Body of pancreas (tissue), 4 donors: ENCODE measurements at regions not wholly inside any gene's neighbourhood (a gene's known extent, or its start where the extent isn't known, plus 50 kb on each side); places are given as distances from the start of the nearest gene placed in this dataset.
"Not testable (repeated sequence)": the region's sequence is repeated elsewhere in the genome, so short reads cannot be mapped to it uniquely, and the experiment has no call there.

Source experiments
- ATAC-seq: fragments of 150-250 bp; one replicate; pipeline ENCODE4 v1.9.1; 2016
- DNase-seq, 4 donors: peaks; one replicate each; pipeline ENCODE4 v3.0.0-alpha.2; 2019
- H3K27ac ChIP-seq, 4 donors: fragments of 200-600 bp; sonication (generic); 1 replicate in 3 of 4; 2 replicates in 1 of 4; pipeline versions ENCODE4 v1.5.1 to v1.6.1; 2016 to 2019; ENCODE audit warnings: mild to moderate bottlenecking in 1 of 4, mixed read lengths in 1 of 4, moderate library complexity in 1 of 4
- H3K27me3 ChIP-seq, 2 donors: fragments of 200-600 bp; sonication (generic); one replicate each; pipeline ENCODE4 v1.6.0; 2016; ENCODE audit warnings: mild to moderate bottlenecking in 1 of 2
- H3K36me3 ChIP-seq, 2 donors: fragments of 200-600 bp; sonication (generic); replicated peaks in 1 of 2; 2 replicates each; pipeline ENCODE4 v1.5.1; 2016; ENCODE audit warnings: low read depth in 2 of 2; ENCODE audit not compliant: insufficient read depth in 1 of 2
- H3K4me1 ChIP-seq: fragments of 200-600 bp; sonication (generic); one replicate; pipeline ENCODE4 v1.6.0; 2016
- H3K4me3 ChIP-seq, 2 donors: fragments of 200-600 bp; sonication (generic); 1 replicate in 1 of 2; 2 replicates in 1 of 2; pipeline ENCODE4 v1.5.1; 2016 to 2019
- H3K9me3 ChIP-seq, 3 donors: fragments of 200-600 bp; sonication (generic); 1 replicate in 2 of 3; 2 replicates in 1 of 3; pipeline ENCODE4 v1.5.1; 2016
- CTCF ChIP-seq, 7 experiments: fragments of 450-650 bp in 4 of 7; fragments of 200-600 bp in 3 of 7; sonication (generic) in 3 of 7; IDR thresholded peaks; one replicate each; pipeline ENCODE4 v1.5.1; 2016 to 2019; ENCODE audit warnings: antibody characterized with exemption in 7 of 7
- POLR2A ChIP-seq, 3 donors: fragments of 450-650 bp; IDR thresholded peaks; one replicate each; pipeline ENCODE4 v1.6.1; 2016; ENCODE audit warnings: antibody characterized with exemption in 3 of 3, mild to moderate bottlenecking in 2 of 3
- WGBS, 2 donors: methylation state at CpG; one replicate each; pipeline ENCODE4 v1.1.5; 2017; 5-methylcytosine and 5-hydroxymethylcytosine counted together
- intact Hi-C: fragments of 100-400 bp; cut with DNase I; formaldehyde crosslinking; loops from one replicate; pipeline ENCODE4 v1.15.1; 2023

GRCh38 chr10:109616359-109616980, 306.8 kb downstream of the XPNPEP1 start:
- Histone ChIP-seq H3K27ac (no peak overlapping the region), H3K4me3 (no peak overlapping the region), H3K9me3 (peaks cover 0 to 4% (median 0%) of the 10 kb centered on the region in 3 donors), H3K36me3 (no peaks in the 10 kb centered on the region), H3K4me1 (peaks cover 22% of the 10 kb centered on the region), H3K27me3 (no peaks in the 10 kb centered on the region)
- 72 to 83% methylated on average over 3 of the region's 3 CpGs for WGBS, 2 donors
- intact Hi-C loops = no loop called here
- ATAC-seq (no peak), DNase-seq (no peak)
- no peak for TF ChIP-seq CTCF (IDR thresholded peaks at IDR 0.05)
- no peak for TF ChIP-seq POLR2A (IDR thresholded peaks at IDR 0.05)

- ATAC-seq, H3K27ac ChIP-seq, H3K4me1 ChIP-seq, H3K36me3 ChIP-seq, intact Hi-C loops, H3K4me3 ChIP-seq, DNase-seq, H3K27me3 ChIP-seq, H3K9me3 ChIP-seq: not testable (repeated sequence)
- WGBS, 2 donors = 71 to 84% methylated on average over 1 of the region's 1 CpG
Measured at GRCh38 chr10:109595356-109595755, 328.0 kb downstream of the XPNPEP1 start.

GRCh38 chr10:109593682-109594081, 329.6 kb downstream of the XPNPEP1 start:
- WGBS, 2 donors = 78 to 86% methylated on average over 4 of the region's 4 CpGs
- DNase-seq = no peak
- intact Hi-C loops = no loop called here
- H3K27me3 ChIP-seq = no peaks in the 10 kb centered on the region
- no peak overlapping the region for H3K27ac ChIP-seq
- no peaks in the 10 kb centered on the region for H3K36me3 ChIP-seq
- no peaks in the 10 kb centered on the region for H3K9me3 ChIP-seq
- ATAC-seq = no peak
- H3K4me3 ChIP-seq = no peak overlapping the region
- H3K4me1 ChIP-seq = no peaks in the 10 kb centered on the region
- no peak for TF ChIP-seq POLR2A (IDR thresholded peaks at IDR 0.05)
- no peak for TF ChIP-seq CTCF (IDR thresholded peaks at IDR 0.05)

- Histone ChIP-seq H3K4me1 (no peaks in the 10 kb centered on the region), H3K36me3 (no peaks in the 10 kb centered on the region), H3K4me3 (no peak overlapping the region), H3K27ac (no peak overlapping the region), H3K27me3 (no peaks in the 10 kb centered on the region), H3K9me3 (no peaks in the 10 kb centered on the region)
- TF ChIP-seq POLR2A (IDR thresholded peaks at IDR 0.05) (no peak), CTCF (IDR thresholded peaks at IDR 0.05) (no peak)
- DNase-seq (no peak), ATAC-seq (no peak)
- intact Hi-C loops = no loop called here
- 84 to 87% methylated on average over 3 of the region's 3 CpGs for WGBS, 2 donors
Measured at GRCh38 chr10:109592391-109592790, 330.9 kb downstream of the XPNPEP1 start.

GRCh38 chr10:109591601-109592000, 331.7 kb downstream of the XPNPEP1 start:
- no peak for DNase-seq
- Histone ChIP-seq H3K36me3 (no peaks in the 10 kb centered on the region), H3K4me1 (no peaks in the 10 kb centered on the region), H3K4me3 (no peak overlapping the region), H3K27ac (no peak overlapping the region), H3K9me3 (no peaks in the 10 kb centered on the region), H3K27me3 (no peaks in the 10 kb centered on the region)
- no peak for TF ChIP-seq POLR2A (IDR thresholded peaks at IDR 0.05)
- no peak for TF ChIP-seq CTCF (IDR thresholded peaks at IDR 0.05)
- 70 to 86% methylated on average over 2 of the region's 2 CpGs for WGBS, 2 donors
- intact Hi-C loops = no loop called here
- no peak for ATAC-seq
